ENCODE measurements at regions not wholly inside any gene's neighbourhood (a gene's known extent, or its start where the extent isn't known, plus 50 kb on each side); places are given as distances from the start of the nearest gene placed in this dataset.
"Not testable (repeated sequence)": the region's sequence is repeated elsewhere in the genome, so short reads cannot be mapped to it uniquely, and the experiment has no call there.

DNA sequence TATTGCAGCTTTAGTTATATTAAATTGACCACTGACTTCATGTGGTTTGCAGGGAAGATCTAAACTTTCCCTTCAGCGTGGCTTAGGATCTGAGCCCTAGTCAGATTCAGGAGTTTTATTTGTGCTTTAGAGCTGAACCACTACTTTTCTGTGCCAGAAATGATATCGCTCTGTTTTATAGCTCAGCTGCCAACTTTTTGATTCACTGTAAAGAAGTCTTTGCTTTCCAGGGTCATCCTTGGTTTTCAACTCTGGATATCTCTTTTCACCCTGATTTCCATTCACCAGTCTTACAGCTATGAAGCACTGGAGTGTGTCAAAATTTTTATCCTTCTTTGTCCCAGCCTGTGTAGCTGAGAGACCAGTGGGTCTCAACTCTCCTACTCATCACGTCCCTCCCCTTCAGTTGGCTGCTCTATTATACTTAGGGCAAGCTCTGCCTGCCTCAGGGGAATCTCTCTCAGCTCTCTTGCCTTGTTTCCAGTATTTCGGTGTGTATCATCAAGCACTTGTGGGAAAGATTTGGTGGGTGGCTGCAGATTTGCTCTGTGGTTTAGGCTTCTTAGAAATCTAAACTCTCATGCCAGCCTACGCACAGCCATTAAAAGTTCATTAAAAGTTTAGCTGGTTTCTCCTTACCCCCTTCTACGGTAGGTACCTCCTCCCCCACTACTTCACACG, 425.5 kb downstream of the TENT5A start:
- no peak for DNase-seq

DNA sequence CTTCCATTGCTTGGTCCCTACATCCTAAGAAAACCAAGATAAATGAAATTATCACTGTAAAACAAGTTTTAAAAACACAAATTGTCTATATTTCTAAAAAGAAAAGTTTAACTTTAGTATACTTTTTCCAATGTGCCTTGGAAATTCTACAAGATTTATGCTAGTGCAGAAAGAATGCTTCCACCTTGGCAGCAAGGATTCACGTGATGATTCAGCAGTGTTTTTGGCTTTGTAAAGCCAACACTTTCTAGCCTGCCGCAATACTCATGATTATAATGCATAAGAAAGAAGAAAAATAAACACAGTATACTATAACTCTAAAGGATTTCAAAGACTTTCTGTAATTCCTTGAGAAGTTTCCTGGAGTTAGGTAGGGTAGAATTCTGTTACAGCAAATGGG, 442.7 kb downstream of the TENT5A start:
- DNase-seq = no peak

DNA sequence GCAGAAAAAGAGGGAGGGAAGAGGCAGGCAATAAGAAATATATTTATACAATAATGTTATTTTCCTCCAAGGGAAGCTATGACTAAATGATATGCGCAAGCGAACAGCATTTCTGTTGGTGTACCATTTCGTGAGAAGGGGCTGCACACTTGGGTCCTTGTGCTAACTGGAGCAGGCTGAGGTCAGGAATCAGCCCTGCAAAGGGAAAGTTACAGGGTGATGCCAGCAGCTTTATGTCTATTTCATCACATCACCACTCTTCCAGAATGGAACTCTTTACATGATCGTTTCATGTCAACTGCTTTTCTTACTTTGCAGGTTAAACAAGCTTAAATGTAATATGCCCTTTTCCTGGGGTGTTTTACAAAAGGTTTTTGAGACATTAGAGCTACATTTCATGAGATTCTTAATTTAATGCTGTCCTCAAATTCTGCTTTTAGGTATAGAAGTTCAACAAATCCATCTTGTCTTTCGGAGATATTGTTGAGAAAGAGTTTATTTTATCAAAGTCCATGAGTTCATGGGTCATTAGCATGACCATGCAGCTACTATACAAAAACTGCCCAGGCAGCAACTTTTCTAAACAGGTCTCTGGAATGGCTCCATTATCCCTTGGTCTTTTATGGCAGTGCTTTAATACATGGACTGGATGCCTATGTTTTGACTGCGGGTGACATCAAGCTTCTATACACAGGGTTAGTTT, 443.8 kb downstream of the TENT5A start:
- DNase-seq = no peak

DNA sequence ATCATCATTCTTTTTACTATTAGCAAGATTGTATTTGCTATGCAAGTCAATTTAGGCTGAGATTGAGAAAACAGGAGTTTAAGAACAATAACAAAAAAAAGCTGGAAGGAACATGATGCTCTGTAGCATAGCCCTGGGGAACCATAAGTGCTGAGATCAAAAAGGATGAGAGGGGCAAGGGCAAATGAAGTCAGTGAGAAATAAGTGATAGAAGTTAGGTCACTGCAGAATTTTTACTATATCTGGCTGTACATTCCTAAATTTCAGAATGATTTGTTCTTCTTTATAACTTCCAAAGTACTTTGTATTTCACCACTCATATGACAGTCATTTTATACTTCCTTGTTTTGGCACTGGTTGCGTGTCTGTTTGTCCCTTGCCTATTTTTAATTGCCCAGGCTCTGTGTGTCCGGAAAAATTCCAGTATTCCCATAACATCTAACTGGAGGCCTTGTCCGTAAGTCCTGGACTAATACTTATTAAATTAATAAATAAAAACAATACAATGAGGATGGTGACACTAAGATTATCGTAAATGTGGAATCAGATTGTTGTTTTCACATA, 444.7 kb downstream of the TENT5A start:
- no peak for DNase-seq

DNA sequence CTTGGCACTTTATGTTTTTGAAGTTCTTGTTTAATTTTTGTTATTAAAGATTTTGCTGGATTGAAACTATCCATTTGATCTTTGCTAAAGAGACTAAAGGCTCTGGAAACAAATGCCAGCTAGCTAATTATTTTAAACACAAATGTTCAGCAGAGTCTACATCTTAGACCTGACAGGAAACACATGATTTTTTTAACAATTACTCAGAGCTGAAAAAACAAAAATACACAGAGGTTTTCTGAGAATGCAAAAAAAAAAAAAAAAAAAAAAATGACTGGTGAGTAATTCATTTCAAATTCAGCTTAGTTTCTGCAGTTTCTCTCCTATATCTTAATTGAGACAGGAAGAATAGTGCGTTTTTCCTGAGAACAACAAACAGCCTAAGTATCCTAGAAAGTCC, 448.0 kb downstream of the TENT5A start:
- no peak for DNase-seq

DNA sequence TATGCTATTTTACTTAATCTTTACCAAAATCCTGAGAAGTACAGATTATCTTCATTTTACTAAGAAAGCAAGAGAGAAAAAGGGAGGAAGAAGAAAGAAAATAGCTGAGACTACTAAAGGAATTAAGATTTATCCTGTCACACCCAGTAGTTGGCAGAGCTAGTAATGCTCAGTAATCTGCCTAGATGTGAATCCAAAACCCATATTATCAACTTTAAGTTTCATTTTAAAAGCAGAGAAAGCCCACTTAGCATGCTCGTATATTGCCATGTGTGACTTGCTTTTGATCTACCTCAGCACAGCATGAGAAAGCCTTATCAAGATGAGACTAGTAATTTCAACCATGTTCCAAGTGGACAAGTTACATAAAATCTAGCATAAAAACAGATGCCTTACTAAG, 451.5 kb downstream of the TENT5A start:
- DNase-seq = no peak

DNA sequence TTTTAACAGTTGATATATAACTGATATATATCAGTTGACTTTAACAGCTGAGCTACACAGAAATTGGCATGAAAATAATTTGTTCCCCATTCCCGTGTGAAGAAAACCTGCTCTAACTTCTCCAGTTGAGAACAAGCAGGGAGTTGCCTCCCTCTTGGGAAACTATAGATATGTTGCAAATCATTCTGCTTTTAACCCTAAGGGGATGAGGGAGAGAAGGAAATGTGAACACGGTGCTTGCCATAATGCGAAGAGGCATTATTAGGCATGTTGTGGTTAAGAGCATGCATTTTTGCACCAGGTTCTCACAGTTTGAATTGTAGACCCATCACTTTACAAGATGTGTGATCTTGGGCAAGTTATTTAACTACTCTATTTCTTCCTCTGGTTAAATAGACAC, 453.7 kb downstream of the TENT5A start:
- DNase-seq = no peak

DNA sequence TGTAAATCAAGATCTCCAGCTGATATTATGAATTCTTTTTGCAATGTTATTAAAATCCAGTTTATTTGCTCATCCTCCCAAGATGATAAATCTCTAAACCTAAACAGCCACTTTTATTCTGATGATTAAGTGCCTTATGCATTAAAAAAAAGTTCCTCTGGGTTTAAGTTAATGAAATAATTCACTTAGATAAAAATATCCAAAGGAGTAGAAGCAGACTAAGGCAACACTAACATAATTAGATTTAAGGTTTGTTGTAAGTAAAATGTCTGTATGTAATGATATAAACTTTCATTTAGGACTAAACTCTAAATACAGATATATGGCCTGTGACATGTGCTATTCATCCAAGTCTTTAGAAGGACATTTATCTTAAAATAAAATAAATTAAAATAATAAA, 457.2 kb downstream of the TENT5A start:
- no peak for DNase-seq

DNA sequence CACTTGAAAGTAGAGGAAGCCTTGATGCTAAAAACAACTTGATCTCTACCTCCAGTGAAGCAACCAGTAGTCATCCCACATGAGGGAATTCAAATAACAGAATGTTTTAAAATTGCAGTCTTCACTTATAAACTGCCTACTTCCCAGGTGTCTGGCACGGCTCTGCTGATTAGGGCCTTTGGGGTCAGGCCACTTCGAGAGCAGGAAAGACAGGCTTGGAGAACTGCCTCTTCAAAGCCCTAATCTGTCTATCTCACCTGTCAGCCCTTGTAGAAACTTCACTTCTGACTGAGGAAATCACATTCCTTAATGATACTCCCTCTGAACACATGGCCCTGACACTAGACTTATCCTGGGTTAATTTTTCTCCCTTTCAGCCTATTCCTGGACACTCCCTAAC, 458.6 kb downstream of the TENT5A start:
- DNase-seq = no peak

DNA sequence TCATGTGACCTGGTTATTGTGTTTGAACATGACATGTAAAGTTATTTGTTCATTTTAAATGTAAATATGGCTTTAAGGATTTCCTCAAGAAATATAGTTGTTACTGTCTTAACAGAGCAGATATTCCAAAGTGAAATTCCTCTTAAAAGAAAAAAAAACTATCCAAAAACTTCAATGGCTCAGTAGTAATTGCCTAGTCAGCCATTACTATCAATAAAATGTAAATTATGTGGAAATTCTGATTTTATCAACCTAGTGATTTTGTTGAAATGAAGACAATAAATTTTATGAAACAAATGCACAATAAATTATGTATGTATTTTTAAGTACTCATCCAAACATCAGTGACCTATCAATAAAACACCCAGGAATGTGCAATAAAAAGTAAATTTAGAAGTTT, 463.3 kb downstream of the TENT5A start:
- DNase-seq = no peak

DNA sequence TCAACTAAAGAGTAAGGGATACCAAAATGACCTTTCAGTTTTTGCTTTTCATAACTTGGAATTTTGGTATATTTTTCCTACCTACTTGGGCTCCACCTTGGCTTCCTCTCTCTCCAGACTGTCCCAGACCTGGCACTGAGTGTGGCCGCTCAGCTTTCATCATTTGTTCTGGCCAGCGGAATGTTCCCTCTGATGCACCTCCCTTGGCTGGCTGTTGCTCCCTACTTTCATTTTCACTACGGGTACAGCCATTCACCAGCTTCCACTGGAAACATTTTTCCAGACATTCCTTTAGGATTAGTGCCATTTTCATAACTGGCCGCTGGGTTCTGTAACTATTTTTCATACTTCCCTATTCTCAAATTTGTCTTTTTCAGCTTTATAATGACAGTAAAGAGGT, 487.4 kb downstream of the TENT5A start:
- DNase-seq = no peak

DNA sequence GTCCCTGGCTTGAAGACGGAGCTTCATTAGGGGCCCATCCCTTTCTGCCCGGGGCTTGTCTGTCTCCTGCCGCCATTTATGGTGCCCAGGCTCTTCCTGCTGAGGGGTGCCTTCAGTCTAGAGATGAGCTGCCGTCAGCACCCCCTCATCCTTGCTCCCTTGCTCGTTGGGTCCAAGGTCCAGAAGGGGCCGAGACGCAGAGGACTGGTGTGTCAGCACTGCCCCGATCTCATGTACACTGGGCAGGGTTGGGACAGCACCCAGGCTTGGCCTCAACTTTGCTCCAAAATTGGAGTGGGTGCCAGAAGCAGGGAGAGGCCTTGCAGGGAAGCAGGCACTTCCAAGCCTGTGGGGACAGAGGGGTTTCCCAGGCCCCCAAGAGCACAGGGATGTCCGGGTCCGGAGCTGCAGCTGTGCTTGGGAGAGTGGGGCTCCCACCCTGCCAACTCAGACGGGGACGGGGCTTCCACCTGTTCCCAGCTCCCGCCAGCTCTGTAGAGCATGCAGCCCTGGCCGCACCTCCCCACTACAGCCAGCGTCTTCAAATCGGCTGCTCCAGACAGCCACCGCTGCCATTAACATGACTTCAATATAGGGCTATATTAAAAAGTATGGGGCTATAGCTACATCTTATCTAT, 488.8 kb downstream of the TENT5A start:
- no peak for DNase-seq

DNA sequence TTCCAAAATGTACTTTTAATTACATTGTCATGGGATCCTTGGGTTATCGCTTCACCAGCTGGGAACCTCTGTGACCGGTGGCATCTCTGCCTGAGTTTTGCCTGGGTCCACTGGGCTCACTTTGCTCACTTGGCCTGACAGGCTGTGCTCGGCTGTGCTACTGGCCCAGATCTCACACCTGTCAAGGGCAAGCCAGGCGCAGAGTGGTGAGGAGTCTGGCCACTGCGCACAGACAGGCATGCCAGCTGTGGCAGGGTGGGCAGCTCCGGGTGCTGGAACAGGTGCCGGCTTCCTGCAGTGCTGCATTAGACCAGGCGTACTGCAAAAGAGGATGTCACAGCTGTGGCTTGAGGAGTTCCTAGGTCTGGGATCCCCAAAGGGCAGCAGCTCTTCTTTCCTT, 489.8 kb downstream of the TENT5A start:
- no peak for DNase-seq

DNA sequence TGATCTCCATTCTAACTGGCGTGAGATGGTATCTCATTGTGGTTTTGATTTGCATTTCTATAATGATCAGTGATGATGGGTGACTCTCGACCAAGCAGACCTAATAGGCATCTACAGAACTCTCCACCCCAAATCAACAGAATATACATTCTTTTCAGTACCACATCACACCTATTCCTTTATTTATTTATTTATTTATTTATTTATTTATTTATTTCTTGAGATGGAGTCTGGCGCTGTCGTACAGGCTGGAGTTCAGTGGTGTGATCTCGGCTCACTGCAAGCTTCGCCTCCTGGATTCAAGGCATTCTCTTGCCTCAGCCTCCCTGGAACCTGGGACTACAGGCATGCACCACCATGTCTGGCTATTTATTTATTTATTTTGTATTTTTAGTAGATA, 496.3 kb downstream of the TENT5A start:
- not testable (repeated sequence) for DNase-seq

DNA sequence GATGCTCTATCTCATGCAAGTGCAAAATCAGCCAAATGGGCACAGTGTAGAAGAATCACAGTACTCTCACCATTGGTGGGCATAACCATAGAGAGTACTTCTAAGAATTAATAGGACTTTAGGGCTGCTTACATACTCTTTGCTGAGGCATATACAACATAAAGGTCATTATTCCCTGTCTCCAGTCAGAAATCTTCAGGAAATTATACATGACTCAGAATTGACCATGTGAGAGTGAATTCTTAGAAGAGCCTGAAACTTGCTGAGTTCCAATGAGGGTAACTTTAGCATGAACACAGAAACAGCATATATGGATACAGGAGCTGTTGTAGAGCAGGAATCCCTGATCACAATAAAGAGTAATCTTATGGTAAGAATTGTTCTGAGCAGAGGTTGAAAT, 498.7 kb downstream of the TENT5A start:
- DNase-seq = no peak

DNA sequence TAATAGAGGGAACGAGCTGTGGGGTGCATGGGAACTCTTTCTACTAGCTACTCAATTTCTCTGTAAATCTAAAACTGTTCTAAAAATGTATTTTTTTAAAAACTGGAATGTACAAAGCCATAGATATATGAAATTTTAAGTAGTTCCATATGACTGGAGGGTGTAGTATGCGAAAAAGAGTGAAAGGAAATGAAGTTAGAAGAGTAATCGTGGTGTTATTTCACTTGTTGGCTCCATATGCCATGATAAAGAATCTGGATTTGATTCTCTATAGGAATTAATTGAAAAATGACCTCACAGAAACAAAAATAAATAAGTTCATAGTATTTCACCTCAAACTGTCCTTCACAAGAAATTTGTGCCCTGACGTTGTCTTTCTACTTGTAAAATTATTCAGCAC, 500.2 kb downstream of the TENT5A start:
- DNase-seq = no peak

DNA sequence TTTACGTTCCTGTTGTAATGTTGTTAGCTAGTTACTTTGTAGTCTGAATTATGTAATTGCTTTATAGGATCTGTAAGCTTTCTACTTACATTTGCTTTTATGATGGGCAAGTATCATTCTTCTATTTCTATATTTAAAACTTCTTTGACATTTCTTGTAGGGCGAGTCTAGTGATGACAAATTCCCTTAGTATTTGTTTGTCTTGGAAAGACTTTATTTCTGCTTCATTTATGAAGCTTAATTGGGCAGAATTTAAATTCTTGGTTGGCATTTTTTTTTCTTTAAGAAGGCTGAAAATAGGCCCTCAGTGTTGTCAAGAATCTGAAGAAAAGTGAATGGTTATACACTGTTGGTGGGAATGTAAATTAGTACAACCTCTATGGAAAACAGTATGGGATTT, 506.3 kb downstream of the TENT5A start:
- no peak for DNase-seq

DNA sequence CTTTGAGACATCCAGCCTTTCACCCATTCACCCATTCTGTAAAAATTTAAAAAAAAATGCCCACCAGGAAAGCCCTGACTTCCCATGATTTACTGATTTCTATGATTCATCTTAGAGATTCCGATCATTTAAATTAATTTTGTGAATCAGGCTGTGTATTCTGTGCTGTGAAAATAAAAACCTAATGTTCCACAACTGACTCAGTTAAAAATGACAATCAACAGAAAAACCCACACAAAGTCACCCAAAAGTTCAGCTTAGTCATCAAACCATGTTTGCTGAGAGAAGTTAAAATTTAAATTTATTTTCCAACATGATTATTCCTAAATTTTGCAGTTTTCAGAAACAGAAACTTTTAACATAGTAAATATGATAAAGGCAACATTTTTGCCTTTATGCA, 509.9 kb downstream of the TENT5A start:
- no peak for DNase-seq

DNA sequence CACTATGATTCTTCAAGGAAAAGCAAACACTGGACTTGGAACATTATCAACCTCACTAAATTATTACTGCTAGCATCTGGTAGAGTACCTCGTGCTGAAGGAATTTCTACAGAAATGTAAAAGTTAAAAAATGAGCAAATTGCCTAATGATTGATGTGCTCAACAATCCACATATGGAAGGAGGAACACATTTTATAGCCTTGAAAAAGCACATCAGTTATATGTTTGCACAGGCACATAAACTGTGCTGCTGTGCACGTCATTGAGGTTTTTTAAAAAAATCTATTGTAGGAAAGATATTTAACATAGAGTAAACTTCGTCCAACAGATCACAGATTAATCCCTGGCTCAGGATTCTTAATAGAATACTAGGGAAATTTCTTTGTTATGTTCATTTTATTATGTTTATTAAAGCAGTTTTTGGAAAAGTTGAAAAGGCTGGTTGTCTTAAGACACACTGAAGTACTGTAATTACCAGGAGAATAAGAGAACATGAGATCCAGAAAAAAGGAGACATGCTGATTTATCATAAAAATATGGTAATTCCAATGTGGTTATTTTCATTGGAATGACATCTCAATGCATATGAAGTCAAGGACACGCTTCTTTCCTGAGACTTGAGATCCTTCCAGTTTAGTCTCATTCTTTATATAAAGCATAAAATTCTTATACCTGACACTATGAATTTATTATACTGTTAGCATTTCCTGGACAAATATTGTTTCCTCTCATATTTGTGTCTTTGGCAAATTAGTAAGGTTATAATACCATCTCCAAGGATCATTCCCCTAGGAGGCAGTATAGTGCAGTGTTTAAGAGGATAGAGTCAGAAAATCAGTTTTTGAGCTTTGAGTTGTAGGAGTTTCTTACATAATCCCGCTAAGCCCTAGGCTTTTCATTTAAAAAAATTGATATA, 511.1 kb downstream of the TENT5A start:
- DNase-seq = no peak

DNA sequence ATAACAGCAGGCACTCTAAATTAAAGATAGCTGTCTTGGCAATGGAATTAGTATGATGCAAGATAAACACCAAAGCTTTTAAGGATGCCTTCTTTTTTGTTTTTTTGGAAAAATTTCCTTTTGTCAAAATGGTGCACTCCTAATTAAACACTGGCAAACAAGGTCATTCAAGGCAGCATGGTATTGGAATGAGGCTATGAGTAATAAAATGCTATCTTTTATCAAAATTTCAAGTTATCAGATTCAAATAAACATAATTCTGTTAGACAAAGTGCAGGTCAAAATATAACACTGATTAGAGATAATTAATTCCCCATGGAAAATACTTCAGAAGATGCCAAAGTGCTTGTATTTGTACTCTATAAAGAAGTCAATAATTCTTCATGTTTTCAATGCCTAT, 514.1 kb downstream of the TENT5A start:
- no peak for DNase-seq

DNA sequence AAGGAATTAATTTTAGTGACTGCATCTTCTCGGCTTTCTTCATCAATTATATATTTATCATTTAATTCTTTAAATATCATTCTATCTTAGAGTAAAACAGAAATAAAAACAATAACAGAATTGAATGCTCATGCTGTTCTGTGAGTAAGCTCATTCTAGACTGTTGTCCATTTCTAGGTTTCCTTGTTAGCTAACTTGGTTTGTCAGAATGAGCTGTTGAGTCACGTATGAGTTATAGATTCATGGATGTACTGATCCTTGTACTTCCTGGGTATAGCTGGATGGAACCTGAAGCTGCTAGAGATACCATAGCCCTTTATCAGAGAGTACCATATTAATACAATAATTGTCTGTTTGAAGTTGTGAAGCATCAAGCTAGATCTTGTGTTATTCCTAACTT, 515.3 kb downstream of the TENT5A start:
- no peak for DNase-seq

DNA sequence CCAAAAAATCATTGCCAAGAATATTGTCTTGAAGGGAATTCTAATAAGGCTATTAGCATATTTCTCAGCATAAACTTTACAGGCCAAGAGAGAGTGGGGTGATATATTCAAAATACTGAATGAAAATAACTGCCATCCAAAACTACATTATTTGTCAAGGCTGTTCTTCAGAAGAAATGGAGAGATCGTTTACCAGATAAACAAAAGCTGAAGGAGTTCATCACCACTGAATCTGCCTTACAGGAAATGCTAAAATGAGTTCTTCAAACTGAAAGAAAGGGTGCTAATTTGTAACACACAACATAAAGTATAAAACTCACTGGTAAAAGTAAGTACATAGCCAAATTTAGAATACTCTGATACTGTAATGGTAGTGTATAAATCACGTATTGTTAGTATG, 517.0 kb downstream of the TENT5A start:
- no peak for DNase-seq

DNA sequence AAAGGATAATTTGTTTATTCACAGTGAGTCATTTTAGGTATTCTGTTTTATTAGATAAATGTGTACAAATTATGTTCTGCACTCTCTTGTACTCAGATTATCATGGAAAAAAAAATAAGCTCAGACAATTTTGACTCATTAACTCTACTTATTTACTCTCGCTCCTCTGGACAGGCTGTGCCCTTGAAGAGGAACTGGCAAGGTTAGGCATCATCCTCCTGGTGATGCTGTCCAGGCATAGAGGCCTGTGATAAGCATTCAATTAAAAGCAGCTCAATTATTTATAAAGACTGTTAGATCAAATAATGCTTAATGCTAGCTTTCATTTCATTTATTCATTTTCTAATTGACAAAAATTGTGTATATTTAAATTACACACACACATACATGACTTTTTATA, 518.5 kb downstream of the TENT5A start:
- no peak for DNase-seq
